ENCODE measurements at regions not wholly inside any gene's neighbourhood (a gene's known extent, or its start where the extent isn't known, plus 50 kb on each side); places are given as distances from the start of the nearest gene placed in this dataset.

DNA sequence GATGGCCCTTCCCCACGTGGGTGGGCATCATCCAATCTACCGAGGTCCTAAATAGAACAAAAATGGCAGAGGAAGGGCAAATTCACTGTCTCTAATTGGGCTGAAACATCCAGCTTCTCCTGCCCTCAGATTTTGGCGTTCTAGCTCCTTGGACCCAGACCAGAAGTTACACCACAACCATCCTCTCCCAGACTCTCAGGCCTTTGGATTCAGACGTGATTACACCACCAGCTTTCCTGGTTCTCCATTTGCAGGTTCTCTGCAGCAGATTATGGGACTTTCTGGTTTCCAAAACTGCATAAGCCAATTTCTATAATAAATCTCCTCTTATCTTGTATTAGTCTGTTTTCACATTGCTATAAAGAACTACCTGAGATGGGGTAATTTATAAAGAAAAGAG, 73.6 kb upstream of the STARD4 start:
- TF ChIP-seq, protein P1, sequence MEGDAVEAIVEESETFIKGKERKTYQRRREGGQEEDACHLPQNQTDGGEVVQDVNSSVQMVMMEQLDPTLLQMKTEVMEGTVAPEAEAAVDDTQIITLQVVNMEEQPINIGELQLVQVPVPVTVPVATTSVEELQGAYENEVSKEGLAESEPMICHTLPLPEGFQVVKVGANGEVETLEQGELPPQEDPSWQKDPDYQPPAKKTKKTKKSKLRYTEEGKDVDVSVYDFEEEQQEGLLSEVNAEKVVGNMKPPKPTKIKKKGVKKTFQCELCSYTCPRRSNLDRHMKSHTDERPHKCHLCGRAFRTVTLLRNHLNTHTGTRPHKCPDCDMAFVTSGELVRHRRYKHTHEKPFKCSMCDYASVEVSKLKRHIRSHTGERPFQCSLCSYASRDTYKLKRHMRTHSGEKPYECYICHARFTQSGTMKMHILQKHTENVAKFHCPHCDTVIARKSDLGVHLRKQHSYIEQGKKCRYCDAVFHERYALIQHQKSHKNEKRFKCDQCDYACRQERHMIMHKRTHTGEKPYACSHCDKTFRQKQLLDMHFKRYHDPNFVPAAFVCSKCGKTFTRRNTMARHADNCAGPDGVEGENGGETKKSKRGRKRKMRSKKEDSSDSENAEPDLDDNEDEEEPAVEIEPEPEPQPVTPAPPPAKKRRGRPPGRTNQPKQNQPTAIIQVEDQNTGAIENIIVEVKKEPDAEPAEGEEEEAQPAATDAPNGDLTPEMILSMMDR (conservative IDR thresholded peaks at IDR 0.05; ENCODE audit: low read depth, low read length): no peak
- TF ChIP-seq POLR2A (IDR thresholded peaks at IDR 0.05; ENCODE audit: low read depth, low read length) (no peak), MXI1 (IDR thresholded peaks at IDR 0.05; ENCODE audit: borderline replicate concordance, low read depth, low read length) (no peak), BHLHE40 (IDR thresholded peaks at IDR 0.05; ENCODE audit: low read depth, low read length) (no peak), RAD21 (IDR thresholded peaks at IDR 0.05; ENCODE audit: low read length) (no peak), CEBPB (IDR thresholded peaks at IDR 0.05; ENCODE audit: low read depth, low read length) (no peak), FOS (IDR thresholded peaks at IDR 0.05; ENCODE audit: low read depth, low read length) (no peak)

Data from IMR-90 (cell line).